ENCODE measurements at regions not wholly inside any gene's neighbourhood (a gene's known extent, or its start where the extent isn't known, plus 50 kb on each side); places are given as distances from the start of the nearest gene placed in this dataset.
"Not testable (repeated sequence)": the region's sequence is repeated elsewhere in the genome, so short reads cannot be mapped to it uniquely, and the experiment has no call there.

DNA sequence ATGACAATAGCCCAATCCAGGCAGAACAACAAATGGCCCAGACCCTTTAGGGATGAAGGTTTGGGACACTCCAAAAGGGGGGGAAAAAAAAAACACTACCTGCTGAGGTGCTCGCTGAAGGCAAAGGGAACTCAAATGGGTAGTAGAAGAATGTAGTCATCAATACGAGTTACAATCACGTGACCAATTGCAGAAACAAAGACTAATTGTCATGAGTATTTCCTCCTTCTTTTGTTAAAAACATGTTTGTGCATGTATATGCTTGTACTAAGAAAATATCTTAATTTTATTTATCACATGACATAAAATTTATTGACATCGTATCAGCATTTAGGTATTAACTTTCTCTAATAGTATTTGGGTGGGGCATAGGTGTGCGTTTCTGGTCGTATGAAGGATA is 743.5 kb downstream of the DNAH5 start:
- TF ChIP-seq, protein P1, sequence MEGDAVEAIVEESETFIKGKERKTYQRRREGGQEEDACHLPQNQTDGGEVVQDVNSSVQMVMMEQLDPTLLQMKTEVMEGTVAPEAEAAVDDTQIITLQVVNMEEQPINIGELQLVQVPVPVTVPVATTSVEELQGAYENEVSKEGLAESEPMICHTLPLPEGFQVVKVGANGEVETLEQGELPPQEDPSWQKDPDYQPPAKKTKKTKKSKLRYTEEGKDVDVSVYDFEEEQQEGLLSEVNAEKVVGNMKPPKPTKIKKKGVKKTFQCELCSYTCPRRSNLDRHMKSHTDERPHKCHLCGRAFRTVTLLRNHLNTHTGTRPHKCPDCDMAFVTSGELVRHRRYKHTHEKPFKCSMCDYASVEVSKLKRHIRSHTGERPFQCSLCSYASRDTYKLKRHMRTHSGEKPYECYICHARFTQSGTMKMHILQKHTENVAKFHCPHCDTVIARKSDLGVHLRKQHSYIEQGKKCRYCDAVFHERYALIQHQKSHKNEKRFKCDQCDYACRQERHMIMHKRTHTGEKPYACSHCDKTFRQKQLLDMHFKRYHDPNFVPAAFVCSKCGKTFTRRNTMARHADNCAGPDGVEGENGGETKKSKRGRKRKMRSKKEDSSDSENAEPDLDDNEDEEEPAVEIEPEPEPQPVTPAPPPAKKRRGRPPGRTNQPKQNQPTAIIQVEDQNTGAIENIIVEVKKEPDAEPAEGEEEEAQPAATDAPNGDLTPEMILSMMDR (conservative IDR thresholded peaks at IDR 0.05) = no peak
- no peak overlapping the region for H2AFZ ChIP-seq (ENCODE audit: low read length)
- no peak overlapping the region for H2BK120ac ChIP-seq (ENCODE audit: low read depth, low read length, poor library complexity, severe bottlenecking)
- peaks cover 2 to 15% (median 6%) of the 10 kb centered on the region in 3 experiments; a peak in 5 of 7 replicates for H3K36me3 Mint-ChIP-seq (ENCODE audit: insufficient read depth in 1 of 3, low read depth in 3 of 3)
- no peak overlapping the region for H3K4ac ChIP-seq (ENCODE audit: low read depth, low read length)
- no peak overlapping the region for H2BK15ac ChIP-seq (ENCODE audit: low read depth, low read length)
- H3K9ac ChIP-seq (ENCODE audit: extremely low read depth, insufficient read length, low read length) = no peak overlapping the region
- no peak overlapping the region for H4K5ac ChIP-seq (ENCODE audit: insufficient read length, low read depth, low read length)
- no peak overlapping the region for H3K23ac ChIP-seq (ENCODE audit: insufficient read length, low read depth, low read length)
- H2AK5ac ChIP-seq (ENCODE audit: insufficient read length, low read length) = no peak overlapping the region
- peaks cover 13 to 15% of the 10 kb centered on the region in 2 experiments for H3K9me3 Mint-ChIP-seq
- no peak overlapping the region for H3K14ac ChIP-seq (ENCODE audit: insufficient read depth, low read length)
- H4K8ac ChIP-seq (replicated peaks; ENCODE audit: insufficient read length, low read depth, low read length) = no peak overlapping the region
- H3K9me3 ChIP-seq (ENCODE audit: control insufficient read depth, low read depth, low read length) = no peaks in the 10 kb centered on the region
- H3T11ph ChIP-seq (ENCODE audit: low read length) = no peak overlapping the region
- H3K27me3 ChIP-seq (ENCODE audit: insufficient read depth, low read length) = no peaks in the 10 kb centered on the region
- H3K27ac ChIP-seq (ENCODE audit: insufficient read length, low read depth, low read length) = no peak overlapping the region
- no peaks in the 10 kb centered on the region for H4K20me1 ChIP-seq (ENCODE audit: control insufficient read depth, insufficient read depth, insufficient read length)
- no peaks in the 10 kb centered on the region for H3K23me2 ChIP-seq (ENCODE audit: insufficient read length, low read depth, low read length, poor library complexity, severe bottlenecking)
- no peak overlapping the region for H3K18ac ChIP-seq (ENCODE audit: insufficient read length, low read depth, low read length)
- no peaks in the 10 kb centered on the region for H3K4me1 ChIP-seq (ENCODE audit: insufficient read depth, low read length)
- H2BK12ac ChIP-seq (ENCODE audit: insufficient read length, low read depth, low read length) = no peak overlapping the region
- no peak overlapping the region for H3K56ac ChIP-seq (ENCODE audit: insufficient read length, low read depth, low read length)
- H3K4me3 Mint-ChIP-seq = no peak overlapping the region
- no peaks in the 10 kb centered on the region for H3K79me1 ChIP-seq (ENCODE audit: insufficient read depth, low read depth, low read length, poor library complexity, severe bottlenecking)
- H2BK5ac ChIP-seq (ENCODE audit: insufficient read length, low read length) = no peak overlapping the region
- peaks cover 0 to 6% of the 10 kb centered on the region in 2 experiments; a peak in 2 of 4 replicates for H3K4me1 Mint-ChIP-seq
- no peak overlapping the region for H2BK20ac ChIP-seq (ENCODE audit: low read depth, low read length, poor library complexity, severe bottlenecking)
- no peak overlapping the region for H3K27ac Mint-ChIP-seq
- no peaks in the 10 kb centered on the region for H3K27me3 Mint-ChIP-seq (ENCODE audit: low read depth)
- H3K79me2 ChIP-seq (ENCODE audit: insufficient read depth, low read length) = no peaks in the 10 kb centered on the region
- WGBS (ENCODE audit: extremely low coverage, insufficient read length, low lambda C conversion rate) = no CpG with 5 or more reads among the region's 6 CpGs
- DNase-seq = no peak
- H3K4me2 ChIP-seq (ENCODE audit: insufficient read depth, insufficient read length, low read length) = no peak overlapping the region
- no peak overlapping the region for H4K91ac ChIP-seq (ENCODE audit: insufficient read length, low read depth, low read length)

DNA sequence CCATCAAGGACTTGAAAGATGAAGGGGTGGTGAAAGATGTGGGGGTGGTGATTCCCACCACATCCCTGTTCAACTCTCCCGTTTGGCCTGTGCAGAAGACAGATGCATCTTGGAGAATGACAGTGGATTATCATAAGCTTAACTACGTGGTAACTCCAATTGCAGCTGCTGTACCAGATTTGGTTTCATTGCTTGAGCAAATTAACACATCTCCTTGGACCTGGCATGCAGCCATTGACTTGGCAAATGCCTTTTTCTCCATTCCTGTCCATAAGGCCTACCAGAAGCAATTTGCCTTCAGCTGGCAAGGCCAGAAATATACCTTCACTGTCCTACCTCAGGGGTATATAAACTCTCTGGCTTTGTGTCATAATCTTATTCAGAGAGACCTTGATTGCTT is 746.3 kb downstream of the DNAH5 start:
- H3K9ac ChIP-seq (ENCODE audit: extremely low read depth, insufficient read length, low read length); H3K9me3 ChIP-seq (ENCODE audit: control insufficient read depth, low read depth, low read length); H3K23me2 ChIP-seq (ENCODE audit: insufficient read length, low read depth, low read length, poor library complexity, severe bottlenecking); H3K27me3 Mint-ChIP-seq (ENCODE audit: low read depth); H3K4me1 ChIP-seq (ENCODE audit: insufficient read depth, low read length); H2BK120ac ChIP-seq (ENCODE audit: low read depth, low read length, poor library complexity, severe bottlenecking); H3K4me1 Mint-ChIP-seq; H3K18ac ChIP-seq (ENCODE audit: insufficient read length, low read depth, low read length); H3K56ac ChIP-seq (ENCODE audit: insufficient read length, low read depth, low read length); H3K27me3 ChIP-seq (ENCODE audit: insufficient read depth, low read length); H2BK5ac ChIP-seq (ENCODE audit: insufficient read length, low read length); H3K14ac ChIP-seq (ENCODE audit: insufficient read depth, low read length); H3K79me2 ChIP-seq (ENCODE audit: insufficient read depth, low read length); H3K27ac Mint-ChIP-seq; H3K23ac ChIP-seq (ENCODE audit: insufficient read length, low read depth, low read length); H3T11ph ChIP-seq (ENCODE audit: low read length); H4K5ac ChIP-seq (ENCODE audit: insufficient read length, low read depth, low read length); H3K27ac ChIP-seq (ENCODE audit: insufficient read length, low read depth, low read length); H3K4ac ChIP-seq (ENCODE audit: low read depth, low read length); H3K36me3 Mint-ChIP-seq (ENCODE audit: insufficient read depth in 1 of 3, low read depth in 3 of 3); H2AFZ ChIP-seq (ENCODE audit: low read length); DNase-seq; H2BK20ac ChIP-seq (ENCODE audit: low read depth, low read length, poor library complexity, severe bottlenecking); H2AK5ac ChIP-seq (ENCODE audit: insufficient read length, low read length); H2BK12ac ChIP-seq (ENCODE audit: insufficient read length, low read depth, low read length); H4K91ac ChIP-seq (ENCODE audit: insufficient read length, low read depth, low read length); H2BK15ac ChIP-seq (ENCODE audit: low read depth, low read length); H4K8ac ChIP-seq (replicated peaks; ENCODE audit: insufficient read length, low read depth, low read length); H4K20me1 ChIP-seq (ENCODE audit: control insufficient read depth, insufficient read depth, insufficient read length); H3K4me3 Mint-ChIP-seq; H3K4me2 ChIP-seq (ENCODE audit: insufficient read depth, insufficient read length, low read length); H3K79me1 ChIP-seq (ENCODE audit: insufficient read depth, low read depth, low read length, poor library complexity, severe bottlenecking): not testable (repeated sequence)
- peaks cover 9 to 11% of the 10 kb centered on the region in 2 experiments for H3K9me3 Mint-ChIP-seq
- WGBS (ENCODE audit: extremely low coverage, insufficient read length, low lambda C conversion rate) = no CpG with 5 or more reads among the region's 2 CpGs
